Natural killer cell (primary cell): ENCODE measurements at regions not wholly inside any gene's neighbourhood (a gene's known extent, or its start where the extent isn't known, plus 50 kb on each side); places are given as distances from the start of the nearest gene placed in this dataset.

Source experiments
- ATAC-seq, 3 donors: fragments of 150-1000 bp in 2 of 3; fragments of 200-7000 bp in 1 of 3; cut with Tn5 transposase; 1 replicate in 1 of 3; 2 replicates in 2 of 3; pipeline ENCODE4 v1.10.0; 2021; ENCODE audit warnings: mild to moderate bottlenecking in 2 of 3, moderate library complexity in 2 of 3
- DNase-seq, 2 donors: peaks; one replicate each; pipeline versions ENCODE4 v3.0.0 to v3.0.0-alpha.2; 2013 to 2021; ENCODE audit warnings: mixed read lengths in 1 of 2
- H3K27ac ChIP-seq: one replicate; pipeline ENCODE4 v1.5.1; 2013; ENCODE audit warnings: mild to moderate bottlenecking, low read length
- H3K27me3 ChIP-seq: one replicate; pipeline ENCODE4 v1.6.1; 2013; ENCODE audit warnings: low read length; ENCODE audit not compliant: control insufficient read depth, insufficient read depth
- H3K36me3 ChIP-seq: one replicate; pipeline ENCODE4 v1.6.1; 2013; ENCODE audit warnings: low read length; ENCODE audit not compliant: control insufficient read depth, insufficient read depth
- H3K4me1 ChIP-seq: one replicate; pipeline ENCODE4 v1.6.1; 2013; ENCODE audit warnings: low read length; ENCODE audit not compliant: control insufficient read depth, insufficient read depth
- H3K4me3 ChIP-seq: one replicate; pipeline ENCODE4 v1.5.1; 2013; ENCODE audit warnings: low read length
- H3K9me3 ChIP-seq: one replicate; pipeline ENCODE4 v1.6.1; 2013; ENCODE audit warnings: low read length; ENCODE audit not compliant: control insufficient read depth, insufficient read depth
- H3K27ac Mint-ChIP-seq, 2 donors: one replicate each; pipeline ENCODE4 v1.8.0; 2022; ENCODE audit warnings: mild to moderate bottlenecking in 2 of 2, mixed read lengths in 2 of 2, moderate library complexity in 1 of 2
- H3K27me3 Mint-ChIP-seq, 2 donors: one replicate each; pipeline ENCODE4 v1.8.0; 2022; ENCODE audit warnings: low read depth in 2 of 2, mixed read lengths in 2 of 2
- H3K36me3 Mint-ChIP-seq: one replicate; pipeline ENCODE4 v1.8.0; 2022; ENCODE audit warnings: mixed read lengths
- H3K4me1 Mint-ChIP-seq, 2 donors: one replicate each; pipeline ENCODE4 v1.8.0; 2022; ENCODE audit warnings: mixed read lengths in 2 of 2
- H3K4me3 Mint-ChIP-seq: one replicate; pipeline ENCODE4 v1.8.0; 2022; ENCODE audit warnings: mild to moderate bottlenecking, moderate library complexity, mixed read lengths
- H3K9me3 Mint-ChIP-seq, 2 donors: one replicate each; pipeline ENCODE4 v1.8.0; 2022; ENCODE audit warnings: mixed read lengths in 2 of 2
- WGBS: methylation state at CpG from one replicate; pipeline ENCODE4 v1.1.7; 2013; ENCODE audit warnings: missing lambda C conversion rate; ENCODE audit not compliant: insufficient coverage; 5-methylcytosine and 5-hydroxymethylcytosine counted together
- intact Hi-C: fragments of 100-400 bp; cut with micrococcal nuclease; formaldehyde crosslinking; loops from one replicate; pipeline ENCODE4 v1.14.2; 2022
- TF ChIP-seq, protein P1 (sequence below): fragments of 200-600 bp; IDR thresholded peaks from one replicate; pipeline ENCODE4 v1.8.0; 2022; ENCODE audit warnings: antibody characterized with exemption

DNA sequence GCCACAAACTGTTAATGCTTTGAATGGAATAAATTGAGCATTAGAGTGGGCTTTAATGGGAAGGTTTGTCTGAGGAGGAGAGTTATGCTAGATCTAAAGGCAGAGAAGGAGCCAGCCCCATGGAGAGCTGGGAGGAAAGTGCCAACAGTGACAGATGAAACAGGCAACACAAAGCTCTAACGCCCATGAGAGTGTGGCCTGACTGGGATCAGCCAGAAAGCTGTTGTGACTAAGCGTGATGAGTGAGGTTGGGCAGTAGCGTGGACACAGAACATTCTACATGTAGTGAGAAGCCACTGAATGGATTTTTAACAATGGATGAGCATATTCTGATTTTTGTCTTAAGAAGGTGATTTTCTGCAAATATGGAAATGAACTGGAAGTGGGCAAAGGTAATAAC lies 185.3 kb upstream of the SIX2 start:
- Mint-ChIP-seq H3K4me3 (no peak overlapping the region), H3K36me3 (no peaks in the 10 kb centered on the region), H3K27ac (no peak overlapping the region), H3K4me1 (no peaks in the 10 kb centered on the region), H3K9me3 (no peaks in the 10 kb centered on the region), H3K27me3 (peaks cover 18 to 44% of the 10 kb centered on the region in 2 donors)
- Histone ChIP-seq H3K27ac (no peak overlapping the region), H3K36me3 (no peaks in the 10 kb centered on the region), H3K4me1 (no peaks in the 10 kb centered on the region), H3K4me3 (no peak overlapping the region), H3K27me3 (no peaks in the 10 kb centered on the region), H3K9me3 (no peaks in the 10 kb centered on the region)
- ATAC-seq (no peak), DNase-seq (no peak)
- TF ChIP-seq, protein P1, sequence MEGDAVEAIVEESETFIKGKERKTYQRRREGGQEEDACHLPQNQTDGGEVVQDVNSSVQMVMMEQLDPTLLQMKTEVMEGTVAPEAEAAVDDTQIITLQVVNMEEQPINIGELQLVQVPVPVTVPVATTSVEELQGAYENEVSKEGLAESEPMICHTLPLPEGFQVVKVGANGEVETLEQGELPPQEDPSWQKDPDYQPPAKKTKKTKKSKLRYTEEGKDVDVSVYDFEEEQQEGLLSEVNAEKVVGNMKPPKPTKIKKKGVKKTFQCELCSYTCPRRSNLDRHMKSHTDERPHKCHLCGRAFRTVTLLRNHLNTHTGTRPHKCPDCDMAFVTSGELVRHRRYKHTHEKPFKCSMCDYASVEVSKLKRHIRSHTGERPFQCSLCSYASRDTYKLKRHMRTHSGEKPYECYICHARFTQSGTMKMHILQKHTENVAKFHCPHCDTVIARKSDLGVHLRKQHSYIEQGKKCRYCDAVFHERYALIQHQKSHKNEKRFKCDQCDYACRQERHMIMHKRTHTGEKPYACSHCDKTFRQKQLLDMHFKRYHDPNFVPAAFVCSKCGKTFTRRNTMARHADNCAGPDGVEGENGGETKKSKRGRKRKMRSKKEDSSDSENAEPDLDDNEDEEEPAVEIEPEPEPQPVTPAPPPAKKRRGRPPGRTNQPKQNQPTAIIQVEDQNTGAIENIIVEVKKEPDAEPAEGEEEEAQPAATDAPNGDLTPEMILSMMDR = no peak
- WGBS = 90% methylated on average over 3 of the region's 3 CpGs
- intact Hi-C loops = no loop called here

DNA sequence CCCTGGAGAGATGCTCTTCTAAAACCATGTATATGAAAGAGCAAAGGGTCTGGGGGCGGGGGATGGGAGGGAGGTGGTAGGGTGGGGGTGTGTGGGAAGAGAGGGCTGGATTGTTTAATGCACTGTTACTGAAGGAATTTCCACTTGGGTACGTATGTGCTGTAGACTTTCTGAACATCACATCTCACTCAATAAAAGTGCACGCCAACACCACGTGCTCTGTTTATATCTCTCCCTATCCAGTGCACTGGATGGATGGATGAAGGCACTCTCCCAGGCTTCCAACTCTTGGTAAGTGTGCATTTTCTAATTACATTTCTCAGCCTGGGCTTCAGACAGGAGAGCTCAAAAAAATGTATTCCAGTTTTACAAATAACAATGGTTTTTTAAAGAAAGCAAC lies 184.3 kb upstream of the SIX2 start:
- Histone ChIP-seq H3K27me3 (no peaks in the 10 kb centered on the region), H3K4me3 (no peak overlapping the region), H3K27ac (no peak overlapping the region), H3K36me3 (no peaks in the 10 kb centered on the region), H3K4me1 (no peaks in the 10 kb centered on the region), H3K9me3 (no peaks in the 10 kb centered on the region)
- TF ChIP-seq, protein P1 = no peak
- no peaks in the 10 kb centered on the region for H3K36me3 Mint-ChIP-seq
- DNase-seq = no peak
- no peaks in the 10 kb centered on the region for H3K9me3 Mint-ChIP-seq
- intact Hi-C loops = no loop called here
- WGBS = 91% methylated on average over 3 of the region's 4 CpGs
- no peak overlapping the region for H3K4me3 Mint-ChIP-seq
- H3K27me3 Mint-ChIP-seq = peaks cover 18 to 54% of the 10 kb centered on the region in 2 donors
- ATAC-seq = no peak
- H3K4me1 Mint-ChIP-seq = no peaks in the 10 kb centered on the region
- no peak overlapping the region for H3K27ac Mint-ChIP-seq

DNA sequence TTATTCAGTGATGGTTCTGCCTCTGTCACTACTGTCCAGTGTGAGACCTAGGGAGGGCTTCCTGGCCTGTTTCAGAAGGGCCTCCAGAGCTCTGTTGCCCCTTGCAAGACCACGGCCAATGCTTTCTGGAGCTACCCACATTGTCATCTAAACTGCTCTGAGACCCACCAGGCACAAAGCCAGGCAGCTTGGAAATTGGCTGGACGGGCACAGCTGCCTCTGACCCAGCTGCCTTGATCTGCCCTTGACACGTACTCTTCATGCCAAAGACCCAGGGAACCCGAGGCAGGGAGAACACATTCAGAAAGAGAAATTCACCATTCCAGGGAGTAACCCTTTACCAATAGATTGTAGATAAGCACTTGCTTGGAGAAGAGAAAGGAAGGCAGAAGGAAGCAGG lies 183.7 kb upstream of the SIX2 start:
- Histone ChIP-seq H3K9me3 (no peaks in the 10 kb centered on the region), H3K4me1 (no peaks in the 10 kb centered on the region), H3K27me3 (no peaks in the 10 kb centered on the region), H3K36me3 (no peaks in the 10 kb centered on the region), H3K27ac (no peak overlapping the region), H3K4me3 (no peak overlapping the region)
- intact Hi-C loops = no loop called here
- no peak for ATAC-seq
- Mint-ChIP-seq H3K9me3 (no peaks in the 10 kb centered on the region), H3K4me3 (no peak overlapping the region), H3K36me3 (no peaks in the 10 kb centered on the region), H3K4me1 (no peaks in the 10 kb centered on the region), H3K27ac (no peak overlapping the region), H3K27me3 (peaks cover 20 to 59% of the 10 kb centered on the region in 2 donors)
- TF ChIP-seq, protein P1 = no peak
- no peak for DNase-seq
- 80% methylated on average over 4 of the region's 4 CpGs for WGBS

DNA sequence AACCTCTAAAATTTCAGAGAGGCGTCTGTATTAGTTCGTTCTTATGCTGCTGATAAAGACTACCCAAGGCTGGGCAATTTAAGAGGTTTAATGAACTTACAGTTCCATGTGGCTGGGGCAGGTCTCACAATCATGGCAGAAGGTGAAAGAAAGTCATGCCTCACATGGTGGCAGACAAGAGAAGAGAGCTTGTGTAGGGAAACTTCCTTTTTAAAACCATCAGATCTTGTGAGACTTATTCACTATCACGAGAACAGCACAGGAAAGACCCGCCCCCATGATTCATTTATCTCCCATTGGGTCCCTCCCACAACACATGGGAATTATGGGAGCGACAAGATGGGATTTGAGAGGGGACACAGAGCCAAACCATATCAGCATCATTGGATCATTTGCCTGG lies 183.2 kb upstream of the SIX2 start:
- WGBS = 100% methylated on average over 3 of the region's 5 CpGs
- DNase-seq (no peak), ATAC-seq (no peak)
- H3K27me3 ChIP-seq = no peaks in the 10 kb centered on the region
- no peak overlapping the region for H3K4me3 Mint-ChIP-seq
- no peak overlapping the region for H3K27ac Mint-ChIP-seq
- no peaks in the 10 kb centered on the region for H3K9me3 Mint-ChIP-seq
- H3K36me3 Mint-ChIP-seq = no peaks in the 10 kb centered on the region
- TF ChIP-seq, protein P1 = no peak
- no peak overlapping the region for H3K4me3 ChIP-seq
- intact Hi-C loops = no loop called here
- no peak overlapping the region for H3K27ac ChIP-seq
- H3K36me3 ChIP-seq = no peaks in the 10 kb centered on the region
- H3K4me1 Mint-ChIP-seq = no peaks in the 10 kb centered on the region
- H3K9me3 ChIP-seq = no peaks in the 10 kb centered on the region
- no peaks in the 10 kb centered on the region for H3K4me1 ChIP-seq
- H3K27me3 Mint-ChIP-seq = peaks cover 25 to 59% of the 10 kb centered on the region in 2 donors
